ENCODE measurements at regions not wholly inside any gene's neighbourhood (a gene's known extent, or its start where the extent isn't known, plus 50 kb on each side); places are given as distances from the start of the nearest gene placed in this dataset.

DNA sequence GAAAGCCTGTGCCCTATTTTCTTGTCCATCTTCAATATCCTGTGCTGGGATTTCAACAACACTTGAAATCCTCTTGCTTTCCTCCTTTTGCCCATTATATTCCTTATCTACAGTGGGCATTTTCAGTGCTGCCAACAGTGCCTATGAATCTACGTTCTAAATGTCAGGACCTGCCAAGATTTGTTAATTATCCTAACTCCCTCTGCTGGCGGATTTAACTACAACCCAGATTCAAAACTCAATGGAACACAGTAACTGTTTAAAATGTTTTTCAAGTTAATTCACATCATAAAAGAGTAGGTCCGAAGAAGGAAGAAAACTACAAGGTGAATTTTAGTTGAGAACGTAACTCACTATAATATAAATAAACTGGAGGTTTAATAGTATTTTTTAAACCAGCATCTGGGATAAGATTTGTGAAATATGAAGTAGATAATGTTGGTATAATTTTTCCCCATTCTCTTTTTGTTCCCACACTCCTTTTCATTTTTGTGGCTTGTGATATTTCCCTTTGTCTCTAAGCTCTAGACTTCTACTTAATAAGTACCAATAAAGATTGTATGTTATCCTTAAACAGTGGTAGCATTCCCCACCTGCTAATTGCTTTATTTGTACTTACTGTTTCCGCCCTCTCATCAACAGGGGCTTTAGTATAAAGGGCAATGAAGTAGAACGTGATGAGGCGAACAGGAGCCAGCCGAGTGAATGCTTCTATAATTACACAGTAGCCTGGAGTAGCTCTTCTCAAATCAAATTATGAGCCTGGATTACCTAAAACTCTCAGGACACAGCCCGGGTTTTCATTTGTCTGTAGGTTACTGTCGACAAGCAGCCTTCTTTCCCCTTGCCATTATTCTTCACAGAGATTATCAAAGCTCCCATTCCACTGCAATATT is 302.5 kb upstream of the ATP11B start:
- Histone ChIP-seq H3K4me1 (peaks cover 12% of the 10 kb centered on the region), H3K4me3 (no peak overlapping the region), H3K36me3 (no peaks in the 10 kb centered on the region), H3K27me3 (no peaks in the 10 kb centered on the region), H3K27ac (no peak overlapping the region), H3K9me3 (no peaks in the 10 kb centered on the region)
- no peak for TF ChIP-seq EP300 (IDR thresholded peaks at IDR 0.05)
- no peak for TF ChIP-seq POLR2AphosphoS5 (IDR thresholded peaks at IDR 0.05)
- no peak for TF ChIP-seq POLR2A (IDR thresholded peaks at IDR 0.05)
- TF ChIP-seq, protein P1, sequence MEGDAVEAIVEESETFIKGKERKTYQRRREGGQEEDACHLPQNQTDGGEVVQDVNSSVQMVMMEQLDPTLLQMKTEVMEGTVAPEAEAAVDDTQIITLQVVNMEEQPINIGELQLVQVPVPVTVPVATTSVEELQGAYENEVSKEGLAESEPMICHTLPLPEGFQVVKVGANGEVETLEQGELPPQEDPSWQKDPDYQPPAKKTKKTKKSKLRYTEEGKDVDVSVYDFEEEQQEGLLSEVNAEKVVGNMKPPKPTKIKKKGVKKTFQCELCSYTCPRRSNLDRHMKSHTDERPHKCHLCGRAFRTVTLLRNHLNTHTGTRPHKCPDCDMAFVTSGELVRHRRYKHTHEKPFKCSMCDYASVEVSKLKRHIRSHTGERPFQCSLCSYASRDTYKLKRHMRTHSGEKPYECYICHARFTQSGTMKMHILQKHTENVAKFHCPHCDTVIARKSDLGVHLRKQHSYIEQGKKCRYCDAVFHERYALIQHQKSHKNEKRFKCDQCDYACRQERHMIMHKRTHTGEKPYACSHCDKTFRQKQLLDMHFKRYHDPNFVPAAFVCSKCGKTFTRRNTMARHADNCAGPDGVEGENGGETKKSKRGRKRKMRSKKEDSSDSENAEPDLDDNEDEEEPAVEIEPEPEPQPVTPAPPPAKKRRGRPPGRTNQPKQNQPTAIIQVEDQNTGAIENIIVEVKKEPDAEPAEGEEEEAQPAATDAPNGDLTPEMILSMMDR (IDR thresholded peaks at IDR 0.05), result peak in 1 of 2 donors; percentile 18
- WGBS, result 51% methylated on average over 10 of the region's 10 CpGs
- DNase-seq (ENCODE audit: low spot score in 2 of 2), result no peak

- H3K36me3 ChIP-seq, result no peaks in the 10 kb centered on the region
- no peak for TF ChIP-seq POLR2A (IDR thresholded peaks at IDR 0.05)
- no peak for TF ChIP-seq EP300 (IDR thresholded peaks at IDR 0.05)
- no peak for TF ChIP-seq POLR2AphosphoS5 (IDR thresholded peaks at IDR 0.05)
- TF ChIP-seq, protein P1 (IDR thresholded peaks at IDR 0.05), result no peak
- WGBS, result 67% methylated on average over 3 of the region's 3 CpGs
- no peak overlapping the region for H3K27ac ChIP-seq
- no peaks in the 10 kb centered on the region for H3K9me3 ChIP-seq
- no peak overlapping the region for H3K4me3 ChIP-seq
- H3K4me1 ChIP-seq, result peaks cover 6% of the 10 kb centered on the region
- no peaks in the 10 kb centered on the region for H3K27me3 ChIP-seq
- no peak for DNase-seq (ENCODE audit: low spot score in 2 of 2)
Observed at GRCh38 chr3:182491577-182491976, 301.7 kb upstream of the ATP11B start.

DNA sequence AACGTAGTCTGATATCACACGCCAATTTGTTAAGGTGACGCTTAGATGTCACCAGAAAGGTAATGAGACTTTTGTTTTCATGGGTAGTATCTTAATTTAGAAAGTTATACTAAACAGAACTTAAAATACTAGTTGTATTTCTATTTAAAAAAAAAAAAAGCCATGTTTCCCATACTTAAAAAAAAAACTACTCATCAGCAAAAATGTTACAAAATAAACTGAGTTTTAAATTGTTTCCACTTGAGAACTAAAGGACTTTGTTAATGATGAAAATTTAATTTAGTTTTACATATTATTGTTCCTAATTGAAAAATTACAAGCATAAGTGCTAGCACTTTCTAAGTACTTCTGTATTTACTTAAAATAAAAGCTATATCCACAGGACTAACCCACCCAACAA is 300.8 kb upstream of the ATP11B start:
- no peak for DNase-seq (ENCODE audit: low spot score in 2 of 2)
- 94% methylated on average over 3 of the region's 3 CpGs for WGBS
- Histone ChIP-seq H3K4me1 (no peaks in the 10 kb centered on the region), H3K9me3 (no peaks in the 10 kb centered on the region), H3K27ac (no peak overlapping the region), H3K27me3 (no peaks in the 10 kb centered on the region), H3K36me3 (no peaks in the 10 kb centered on the region), H3K4me3 (no peak overlapping the region)
- TF ChIP-seq POLR2A (IDR thresholded peaks at IDR 0.05), result no peak
- no peak for TF ChIP-seq EP300 (IDR thresholded peaks at IDR 0.05)
- no peak for TF ChIP-seq POLR2AphosphoS5 (IDR thresholded peaks at IDR 0.05)
- TF ChIP-seq, protein P1 (IDR thresholded peaks at IDR 0.05), result no peak

- DNase-seq (ENCODE audit: low spot score in 2 of 2), result no peak
- no peaks in the 10 kb centered on the region for H3K4me1 ChIP-seq
- no peaks in the 10 kb centered on the region for H3K27me3 ChIP-seq
- no peak overlapping the region for H3K27ac ChIP-seq
- no peaks in the 10 kb centered on the region for H3K9me3 ChIP-seq
- no peak for TF ChIP-seq POLR2AphosphoS5 (IDR thresholded peaks at IDR 0.05)
- TF ChIP-seq, protein P1 (IDR thresholded peaks at IDR 0.05), result no peak
- no peak for TF ChIP-seq POLR2A (IDR thresholded peaks at IDR 0.05)
- TF ChIP-seq EP300 (IDR thresholded peaks at IDR 0.05), result no peak
- no peak overlapping the region for H3K4me3 ChIP-seq
- H3K36me3 ChIP-seq, result no peaks in the 10 kb centered on the region
- WGBS, result 69% methylated on average over 10 of the region's 10 CpGs
Observed at GRCh38 chr3:182500289-182500688, 293.0 kb upstream of the ATP11B start.

- DNase-seq (ENCODE audit: low spot score in 2 of 2), result no peak
- Histone ChIP-seq H3K27ac (no peak overlapping the region), H3K4me1 (no peaks in the 10 kb centered on the region), H3K9me3 (no peaks in the 10 kb centered on the region), H3K27me3 (no peaks in the 10 kb centered on the region), H3K36me3 (no peaks in the 10 kb centered on the region), H3K4me3 (no peak overlapping the region)
- 42% methylated on average over 3 of the region's 3 CpGs for WGBS
- no peak for TF ChIP-seq POLR2A (IDR thresholded peaks at IDR 0.05)
- TF ChIP-seq EP300 (IDR thresholded peaks at IDR 0.05), result no peak
- TF ChIP-seq POLR2AphosphoS5 (IDR thresholded peaks at IDR 0.05), result no peak
- TF ChIP-seq, protein P1 (IDR thresholded peaks at IDR 0.05), result no peak
Observed at GRCh38 chr3:182501856-182502255, 291.4 kb upstream of the ATP11B start.

Data from suprapubic skin (tissue), 4 donors.